GM12875 (cell line): ENCODE measurements at regions not wholly inside any gene's neighbourhood (a gene's known extent, or its start where the extent isn't known, plus 50 kb on each side); places are given as distances from the start of the nearest gene placed in this dataset.
"Not testable (repeated sequence)": the region's sequence is repeated elsewhere in the genome, so short reads cannot be mapped to it uniquely, and the experiment has no call there.

Experiments
- H3K4me3 ChIP-seq: one replicate; pipeline ENCODE4 v1.5.1; 2011; ENCODE audit warnings: low read depth, low read length, control low read depth
- TF ChIP-seq, protein P1 (sequence below): IDR thresholded peaks from 2 replicates; pipeline ENCODE4 v1.5.1; 2011; ENCODE audit warnings: low read depth, mild to moderate bottlenecking, control low read depth, inconsistent platforms, low read length, moderate library complexity, borderline replicate concordance; ENCODE audit not compliant: insufficient read depth

DNA sequence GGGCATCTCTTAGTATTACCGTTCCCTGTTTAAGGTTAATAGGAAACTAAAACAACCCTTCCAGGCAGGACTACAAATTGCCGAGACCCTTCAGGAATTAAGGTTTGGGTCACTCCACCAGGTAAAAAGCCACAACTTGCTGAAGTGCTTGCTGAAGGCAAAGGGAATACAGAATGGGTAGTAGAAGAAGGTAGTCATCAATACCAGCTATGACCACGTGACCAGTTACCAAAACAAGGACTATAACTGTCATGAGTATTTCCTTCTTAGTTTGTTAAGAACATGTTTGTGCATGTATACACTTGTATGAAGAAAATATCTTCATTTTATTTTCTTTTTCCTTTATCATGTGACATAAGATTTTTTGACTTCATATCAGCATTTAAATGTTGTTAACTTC is 578.7 kb upstream of the FBXO33 start:
- H3K4me3 ChIP-seq: no peak overlapping the region
- TF ChIP-seq, protein P1, sequence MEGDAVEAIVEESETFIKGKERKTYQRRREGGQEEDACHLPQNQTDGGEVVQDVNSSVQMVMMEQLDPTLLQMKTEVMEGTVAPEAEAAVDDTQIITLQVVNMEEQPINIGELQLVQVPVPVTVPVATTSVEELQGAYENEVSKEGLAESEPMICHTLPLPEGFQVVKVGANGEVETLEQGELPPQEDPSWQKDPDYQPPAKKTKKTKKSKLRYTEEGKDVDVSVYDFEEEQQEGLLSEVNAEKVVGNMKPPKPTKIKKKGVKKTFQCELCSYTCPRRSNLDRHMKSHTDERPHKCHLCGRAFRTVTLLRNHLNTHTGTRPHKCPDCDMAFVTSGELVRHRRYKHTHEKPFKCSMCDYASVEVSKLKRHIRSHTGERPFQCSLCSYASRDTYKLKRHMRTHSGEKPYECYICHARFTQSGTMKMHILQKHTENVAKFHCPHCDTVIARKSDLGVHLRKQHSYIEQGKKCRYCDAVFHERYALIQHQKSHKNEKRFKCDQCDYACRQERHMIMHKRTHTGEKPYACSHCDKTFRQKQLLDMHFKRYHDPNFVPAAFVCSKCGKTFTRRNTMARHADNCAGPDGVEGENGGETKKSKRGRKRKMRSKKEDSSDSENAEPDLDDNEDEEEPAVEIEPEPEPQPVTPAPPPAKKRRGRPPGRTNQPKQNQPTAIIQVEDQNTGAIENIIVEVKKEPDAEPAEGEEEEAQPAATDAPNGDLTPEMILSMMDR: no peak

DNA sequence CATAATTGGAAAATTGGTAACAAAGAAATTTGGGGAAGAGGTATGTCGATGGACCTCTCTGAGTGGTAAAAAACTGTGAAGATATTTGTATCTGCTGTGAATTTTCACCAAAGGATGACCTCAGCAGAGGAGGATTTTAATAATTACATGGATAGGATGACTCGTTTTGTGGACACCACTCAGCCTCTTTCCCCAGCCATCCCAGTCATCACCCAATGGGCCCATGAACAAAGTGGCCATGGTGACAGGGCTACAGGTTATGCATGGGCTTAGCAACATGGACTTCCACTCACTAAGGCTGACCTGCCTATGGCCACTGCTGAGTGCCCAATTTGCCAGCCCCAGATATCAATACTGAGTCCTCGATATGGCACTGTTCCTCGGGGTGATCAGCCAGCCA is 577.5 kb upstream of the FBXO33 start:
- H3K4me3 ChIP-seq: no peak overlapping the region
- TF ChIP-seq, protein P1: no peak

DNA sequence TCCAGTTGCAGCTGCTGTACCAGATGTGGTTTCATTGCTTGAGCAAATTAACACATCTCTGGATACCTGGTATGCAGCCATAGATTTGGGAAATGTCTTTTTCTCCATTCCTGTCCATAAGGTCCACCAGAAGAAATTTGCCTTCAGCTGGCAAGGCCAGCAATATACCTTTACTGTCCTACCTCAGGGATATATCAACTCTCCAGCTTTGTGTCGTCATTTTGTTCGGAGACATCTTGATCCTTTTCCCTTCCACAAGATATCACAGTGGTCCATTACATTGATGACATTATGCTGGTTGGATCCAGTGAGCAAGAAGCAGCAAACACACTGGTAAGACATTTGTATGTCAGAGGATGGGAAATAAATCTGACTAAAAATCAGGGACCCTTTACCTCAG is 576.1 kb upstream of the FBXO33 start:
- not testable (repeated sequence) for H3K4me3 ChIP-seq

DNA sequence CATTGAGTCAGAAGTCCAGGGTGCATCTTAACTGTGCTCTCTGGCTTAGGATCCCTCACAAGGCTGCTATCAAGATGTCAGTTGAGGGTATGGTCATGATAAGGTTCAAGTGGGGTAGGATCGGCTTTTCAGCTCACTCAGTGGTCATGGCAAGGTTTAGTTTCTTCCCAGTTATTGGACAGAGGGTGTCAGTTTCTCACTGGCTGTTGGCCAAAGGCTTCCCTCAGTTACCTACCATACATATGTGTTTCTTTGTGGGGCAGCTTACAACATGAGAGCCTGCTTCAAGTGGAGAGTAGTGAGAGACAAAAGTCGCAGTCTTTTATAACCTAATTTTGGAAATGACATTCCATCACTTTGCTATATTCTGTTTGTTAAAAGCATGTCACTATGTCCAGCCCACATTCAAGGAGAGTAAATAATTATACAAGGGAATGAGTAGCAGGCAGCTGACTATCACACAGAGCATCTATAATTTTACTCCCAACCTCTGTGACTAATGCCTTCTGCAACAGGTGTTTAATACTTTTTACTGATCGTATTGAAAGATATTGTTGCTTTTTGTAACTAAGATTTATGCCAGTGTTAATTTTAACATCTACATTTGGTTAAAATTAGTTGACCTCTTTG is 572.8 kb upstream of the FBXO33 start:
- no peak overlapping the region for H3K4me3 ChIP-seq
- TF ChIP-seq, protein P1: no peak

DNA sequence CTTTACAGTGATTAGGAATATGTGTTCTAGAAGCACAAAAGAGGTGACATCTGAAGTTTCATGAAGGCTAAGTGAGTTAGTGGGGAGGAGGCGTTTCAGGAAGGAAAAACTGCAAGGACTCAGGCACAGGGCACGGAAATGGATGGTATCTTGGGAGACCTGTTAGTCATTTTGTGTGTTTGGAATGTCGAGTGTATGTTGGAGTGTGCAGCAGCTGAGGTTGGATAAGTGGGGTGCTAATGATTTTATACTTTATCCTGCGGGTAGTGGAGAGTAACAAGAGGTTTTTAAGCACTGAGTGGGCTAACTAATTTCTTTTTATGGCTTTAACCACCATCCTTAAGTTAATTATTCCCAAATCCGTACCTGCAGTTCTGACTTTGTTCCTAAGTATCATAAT is 571.5 kb upstream of the FBXO33 start:
- H3K4me3 ChIP-seq: no peak overlapping the region
- TF ChIP-seq, protein P1: no peak

DNA sequence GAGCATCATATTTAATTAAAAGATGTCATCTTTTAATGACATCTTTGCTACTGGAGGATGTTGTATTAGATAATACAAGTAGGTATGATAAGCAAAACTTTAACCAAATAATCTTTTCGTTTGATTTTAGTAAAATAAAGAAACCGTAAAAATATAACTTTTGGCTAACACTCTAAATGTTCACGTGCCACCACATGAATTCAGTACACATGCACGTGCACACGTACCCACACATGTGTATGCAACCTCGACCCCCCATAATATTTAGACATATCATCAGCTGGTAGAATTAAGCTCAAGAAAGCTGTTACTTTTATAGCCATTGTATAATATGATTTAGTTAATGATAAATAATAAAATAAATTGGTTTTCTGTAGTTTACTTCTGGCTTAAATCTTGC is 566.6 kb upstream of the FBXO33 start:
- H3K4me3 ChIP-seq: no peak overlapping the region
- TF ChIP-seq, protein P1: no peak

DNA sequence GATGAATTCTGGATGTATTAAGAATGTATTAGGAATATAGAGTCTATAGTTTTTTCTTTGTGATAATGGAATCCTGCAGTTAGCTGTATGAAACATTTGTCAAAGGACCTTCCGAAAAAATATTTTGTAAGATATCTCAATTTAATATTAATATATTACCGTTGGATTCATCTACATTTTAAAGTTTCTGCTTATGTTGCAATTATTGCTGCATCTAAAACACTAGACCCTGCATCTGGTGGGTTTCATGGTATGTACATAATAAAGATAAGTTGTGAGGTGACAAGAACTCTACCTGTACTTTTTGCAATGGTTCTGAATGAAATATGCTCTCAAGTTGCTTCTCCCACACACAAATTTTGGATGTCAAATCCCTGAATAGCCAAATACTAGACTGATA is 565.9 kb upstream of the FBXO33 start:
- H3K4me3 ChIP-seq: no peak overlapping the region

More for the DNA sequence above, 565.9 kb upstream of the FBXO33 start:
- TF ChIP-seq, protein P1: no peak
